Activated CD8-positive, alpha-beta T cell treated with anti-CD3 and anti-CD28 coated beads for 36 hours (primary cell): ENCODE measurements at regions not wholly inside any gene's neighbourhood (a gene's known extent, or its start where the extent isn't known, plus 50 kb on each side); places are given as distances from the start of the nearest gene placed in this dataset.

Experiments
- ATAC-seq: fragments of 200-7000 bp; cut with Tn5 transposase; one replicate; pipeline ENCODE4 v1.10.0; 2021; ENCODE audit warnings: mild to moderate bottlenecking, moderate library complexity
- CTCF ChIA-PET: fragments of 350-600 bp; sonication (Branson Sonifier 250); formaldehyde crosslinking; loops from one replicate; lab custom pipeline; 2021; ENCODE audit warnings: antibody characterized with exemption; lab: Charles Lee
- POLR2A ChIA-PET: fragments of 350-600 bp; sonication (Branson Sonifier 250); formaldehyde crosslinking; loops from one replicate; lab custom pipeline; 2021; ENCODE audit warnings: antibody characterized with exemption; lab: Charles Lee
- DNase-seq: peaks from one replicate; pipeline ENCODE4 v3.0.0-alpha.2; 2020
- H3K27ac Mint-ChIP-seq: one replicate; pipeline ENCODE4 v1.8.0; 2021; ENCODE audit warnings: mild to moderate bottlenecking, mixed read lengths
- H3K27me3 Mint-ChIP-seq: one replicate; pipeline ENCODE4 v1.8.0; 2021; ENCODE audit warnings: mixed read lengths
- H3K36me3 Mint-ChIP-seq: one replicate; pipeline ENCODE4 v1.8.0; 2021; ENCODE audit warnings: low read depth, mixed read lengths
- H3K4me1 Mint-ChIP-seq: one replicate; pipeline ENCODE4 v1.8.0; 2021; ENCODE audit warnings: low read depth, mixed read lengths
- H3K4me3 Mint-ChIP-seq: one replicate; pipeline ENCODE4 v1.8.0; 2021; ENCODE audit warnings: mild to moderate bottlenecking, moderate library complexity, mixed read lengths
- H3K9me3 Mint-ChIP-seq: one replicate; pipeline ENCODE4 v1.8.0; 2021; ENCODE audit warnings: mixed read lengths
- intact Hi-C: fragments of 100-400 bp; cut with micrococcal nuclease; formaldehyde crosslinking; loops from one replicate; pipeline ENCODE4 v1.10.0; 2022
- TF ChIP-seq, protein P1 (sequence below): fragments of 200-600 bp; IDR thresholded peaks from one replicate; pipeline ENCODE4 v1.8.0; 2022; ENCODE audit warnings: antibody characterized with exemption, mild to moderate bottlenecking

DNA sequence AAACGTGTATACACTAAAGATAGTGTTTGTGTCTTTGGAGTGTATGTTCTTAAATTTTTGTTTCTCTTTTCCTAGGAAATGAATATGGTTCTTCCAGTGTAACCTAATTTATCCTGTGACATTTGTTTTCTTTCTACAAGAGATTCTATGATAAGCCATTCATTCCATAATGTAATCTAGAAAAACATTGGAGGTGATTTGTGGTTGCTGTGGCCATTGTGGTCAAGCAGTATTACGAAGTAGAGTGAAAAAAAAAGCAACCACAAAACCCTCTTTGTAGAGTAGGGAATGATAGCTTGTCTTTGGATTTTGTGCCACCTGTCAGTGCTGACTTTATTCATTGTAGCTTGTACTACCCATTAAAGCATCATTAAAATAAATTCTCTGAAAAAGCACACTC is 1209.6 kb downstream of the ZPLD1 start:
- no peak for ATAC-seq
- Mint-ChIP-seq H3K9me3 (no peaks in the 10 kb centered on the region), H3K4me3 (no peak overlapping the region), H3K27me3 (no peaks in the 10 kb centered on the region), H3K4me1 (no peaks in the 10 kb centered on the region), H3K36me3 (no peaks in the 10 kb centered on the region), H3K27ac (no peak overlapping the region)
- POLR2A ChIA-PET: no interaction called here
- CTCF ChIA-PET: no interaction called here
- intact Hi-C loops: no loop called here
- TF ChIP-seq, protein P1, sequence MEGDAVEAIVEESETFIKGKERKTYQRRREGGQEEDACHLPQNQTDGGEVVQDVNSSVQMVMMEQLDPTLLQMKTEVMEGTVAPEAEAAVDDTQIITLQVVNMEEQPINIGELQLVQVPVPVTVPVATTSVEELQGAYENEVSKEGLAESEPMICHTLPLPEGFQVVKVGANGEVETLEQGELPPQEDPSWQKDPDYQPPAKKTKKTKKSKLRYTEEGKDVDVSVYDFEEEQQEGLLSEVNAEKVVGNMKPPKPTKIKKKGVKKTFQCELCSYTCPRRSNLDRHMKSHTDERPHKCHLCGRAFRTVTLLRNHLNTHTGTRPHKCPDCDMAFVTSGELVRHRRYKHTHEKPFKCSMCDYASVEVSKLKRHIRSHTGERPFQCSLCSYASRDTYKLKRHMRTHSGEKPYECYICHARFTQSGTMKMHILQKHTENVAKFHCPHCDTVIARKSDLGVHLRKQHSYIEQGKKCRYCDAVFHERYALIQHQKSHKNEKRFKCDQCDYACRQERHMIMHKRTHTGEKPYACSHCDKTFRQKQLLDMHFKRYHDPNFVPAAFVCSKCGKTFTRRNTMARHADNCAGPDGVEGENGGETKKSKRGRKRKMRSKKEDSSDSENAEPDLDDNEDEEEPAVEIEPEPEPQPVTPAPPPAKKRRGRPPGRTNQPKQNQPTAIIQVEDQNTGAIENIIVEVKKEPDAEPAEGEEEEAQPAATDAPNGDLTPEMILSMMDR: no peak
- no peak for DNase-seq

DNA sequence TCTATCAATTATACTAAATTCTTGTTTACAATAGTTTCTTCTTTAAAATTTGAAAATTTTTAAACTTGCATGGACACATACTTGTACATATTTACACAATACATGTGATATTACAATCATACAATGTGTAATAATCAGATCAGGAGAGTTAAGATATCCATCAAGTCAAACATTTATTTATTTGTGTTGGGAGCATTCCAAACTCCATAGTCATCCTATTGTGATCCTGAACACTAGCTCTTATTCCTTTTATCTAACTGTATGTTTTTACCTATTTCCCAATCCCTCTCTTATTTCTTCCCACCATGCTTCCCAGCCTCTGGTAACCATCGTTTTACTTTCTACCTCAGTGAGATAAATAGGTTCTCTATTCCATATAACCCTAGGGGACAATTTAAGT is 1219.2 kb downstream of the ZPLD1 start:
- ChIA-PET CTCF (no interaction called here), POLR2A (no interaction called here)
- Mint-ChIP-seq H3K27me3 (no peaks in the 10 kb centered on the region), H3K9me3 (peaks cover 4% of the 10 kb centered on the region), H3K27ac (no peak overlapping the region), H3K4me3 (no peak overlapping the region), H3K4me1 (no peaks in the 10 kb centered on the region), H3K36me3 (no peaks in the 10 kb centered on the region)
- intact Hi-C loops: no loop called here
- TF ChIP-seq, protein P1: no peak
- ATAC-seq (no peak), DNase-seq (no peak)

DNA sequence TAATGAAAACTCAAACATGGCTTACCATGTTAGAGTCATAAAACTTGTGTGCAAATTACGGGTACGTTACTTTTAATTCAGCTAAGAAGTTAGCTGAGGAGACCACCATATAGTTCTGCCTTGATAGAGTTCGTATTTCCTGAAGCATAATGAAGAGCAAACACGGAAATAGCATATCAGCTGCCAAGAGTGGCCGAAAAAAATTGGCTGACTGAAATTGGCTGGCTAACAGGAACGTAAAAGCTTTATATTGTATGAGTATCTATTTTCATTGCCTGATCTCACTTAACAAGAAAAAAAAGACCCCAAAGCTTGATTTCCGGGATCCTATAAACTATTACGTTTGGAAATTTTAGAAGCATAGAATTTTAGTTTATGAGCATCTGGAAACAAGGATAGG is 1222.9 kb downstream of the ZPLD1 start:
- CTCF ChIA-PET: no interaction called here
- Mint-ChIP-seq H3K27me3 (no peaks in the 10 kb centered on the region), H3K36me3 (no peaks in the 10 kb centered on the region), H3K4me3 (no peak overlapping the region), H3K4me1 (no peaks in the 10 kb centered on the region), H3K9me3 (peaks cover 2% of the 10 kb centered on the region), H3K27ac (no peak overlapping the region)
- DNase-seq: no peak
- TF ChIP-seq, protein P1: no peak
- POLR2A ChIA-PET: no interaction called here
- ATAC-seq: no peak
- intact Hi-C loops: no loop called here

DNA sequence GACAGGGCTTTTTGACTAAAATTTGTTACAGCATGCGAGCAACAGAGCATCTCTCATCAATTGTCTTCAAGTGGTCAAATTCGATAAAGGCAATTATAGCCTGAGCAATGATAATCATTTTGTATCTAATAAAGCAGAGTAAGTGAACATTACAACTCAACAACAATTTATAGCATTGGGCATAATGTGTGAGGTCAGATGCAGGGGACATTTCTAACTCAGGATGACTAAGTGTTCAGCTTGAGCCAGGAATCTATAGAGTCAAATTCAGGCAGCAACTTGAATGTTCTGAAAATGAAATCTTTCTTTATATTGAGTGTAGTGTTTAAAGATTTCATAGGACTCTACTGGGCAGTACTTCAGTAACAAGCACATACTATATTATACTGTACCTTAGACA is 1226.0 kb downstream of the ZPLD1 start:
- Mint-ChIP-seq H3K36me3 (no peaks in the 10 kb centered on the region), H3K27me3 (no peaks in the 10 kb centered on the region), H3K9me3 (peaks cover 2% of the 10 kb centered on the region), H3K4me3 (no peak overlapping the region), H3K27ac (no peak overlapping the region), H3K4me1 (no peaks in the 10 kb centered on the region)
- TF ChIP-seq, protein P1: no peak
- ATAC-seq (no peak), DNase-seq (no peak)
- POLR2A ChIA-PET: no interaction called here
- CTCF ChIA-PET: no interaction called here
- intact Hi-C loops: no loop called here

GRCh38 chr3:103662591-103662990 is 1227.8 kb downstream of the ZPLD1 start:
- H3K4me3 Mint-ChIP-seq: no peak overlapping the region
- H3K4me1 Mint-ChIP-seq: no peaks in the 10 kb centered on the region
- ChIA-PET CTCF (no interaction called here), POLR2A (no interaction called here)
- intact Hi-C loops: no loop called here
- no peak for DNase-seq
- H3K27me3 Mint-ChIP-seq: no peaks in the 10 kb centered on the region
- H3K36me3 Mint-ChIP-seq: no peaks in the 10 kb centered on the region
- TF ChIP-seq, protein P1: no peak
- H3K9me3 Mint-ChIP-seq: no peaks in the 10 kb centered on the region
- no peak overlapping the region for H3K27ac Mint-ChIP-seq
- ATAC-seq: no peak
